Daoy (cell line): ENCODE measurements at regions not wholly inside any gene's neighbourhood (a gene's known extent, or its start where the extent isn't known, plus 50 kb on each side); places are given as distances from the start of the nearest gene placed in this dataset.

Experiments
- DNase-seq: peaks from one replicate; pipeline ENCODE4 v3.0.0-alpha.2; 2015; ENCODE audit warnings: low read depth

GRCh38 chr4:4746444-4746843 lies 113.0 kb upstream of the MSX1 start:
- DNase-seq = no peak

- no peak for DNase-seq
These were observed 119.4 kb upstream of the MSX1 start for GRCh38 chr4:4740071-4740470.

DNA sequence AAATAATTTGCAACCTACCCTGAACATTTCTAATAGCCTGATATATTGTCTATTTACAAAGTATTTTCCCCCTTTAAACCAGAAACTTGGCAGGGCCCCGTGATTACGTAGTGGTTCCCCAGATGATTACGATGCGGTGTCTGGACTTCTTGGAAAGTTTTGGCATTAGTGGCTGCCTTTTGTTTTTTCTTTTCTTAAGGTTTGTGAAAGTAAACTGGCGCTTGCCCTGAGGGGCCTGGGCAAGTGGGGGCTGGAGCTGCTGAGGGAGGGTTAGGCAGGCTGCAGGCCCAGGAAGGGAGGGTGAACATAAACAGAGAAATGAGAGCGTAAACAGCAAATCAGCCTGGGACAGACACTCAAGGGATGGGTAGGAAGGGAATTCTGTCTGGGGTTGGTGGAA lies 123.6 kb upstream of the MSX1 start:
- no peak for DNase-seq

GRCh38 chr4:4735136-4735750 lies 124.2 kb upstream of the MSX1 start:
- no peak for DNase-seq

DNA sequence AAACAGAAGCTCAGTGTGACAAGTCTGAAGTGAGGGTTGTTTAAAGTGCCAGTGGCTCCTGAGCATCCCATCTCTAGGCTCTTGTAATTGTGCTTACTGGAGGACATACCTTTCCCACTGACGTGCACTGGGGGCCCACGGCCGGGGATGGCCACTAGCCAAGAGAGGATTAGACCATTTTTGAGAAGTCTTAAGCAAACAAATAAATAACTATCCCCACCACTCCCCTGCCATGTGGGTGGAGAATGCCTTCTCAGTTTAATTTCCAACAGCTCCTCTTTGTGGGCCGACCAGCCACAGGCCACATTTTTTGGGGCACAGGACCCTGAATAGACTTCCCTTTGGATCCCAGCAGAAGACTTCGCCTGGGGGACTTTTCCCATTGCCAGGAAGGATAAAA lies 125.0 kb upstream of the MSX1 start:
- no peak for DNase-seq

GRCh38 chr4:4733663-4734062 lies 125.8 kb upstream of the MSX1 start:
- no peak for DNase-seq

- DNase-seq = no peak
These were observed 129.2 kb upstream of the MSX1 start for GRCh38 chr4:4730249-4730648.

- no peak for DNase-seq
These were observed 130.3 kb upstream of the MSX1 start for GRCh38 chr4:4729206-4729605.

DNA sequence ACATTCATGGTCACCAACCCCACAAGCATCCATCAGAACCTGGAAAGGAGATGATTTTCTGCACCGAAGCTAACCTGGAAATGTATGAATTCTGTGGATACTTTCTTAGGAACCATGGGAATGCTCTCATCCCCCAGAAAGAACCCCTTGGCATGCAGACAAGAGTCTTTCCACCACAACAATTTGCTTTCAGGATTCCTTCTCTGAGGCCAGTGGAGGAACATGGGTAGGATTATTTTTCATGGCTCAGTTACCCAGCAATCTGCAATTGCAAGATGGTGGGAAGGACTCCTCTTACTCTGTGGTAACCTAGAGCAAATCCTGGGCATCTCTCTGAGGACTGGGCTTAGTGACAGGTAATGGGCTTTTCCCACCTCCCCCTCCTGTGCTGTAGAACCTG lies 131.9 kb upstream of the MSX1 start:
- DNase-seq = no peak

GRCh38 chr4:4726051-4726450 lies 133.4 kb upstream of the MSX1 start:
- DNase-seq = no peak

- DNase-seq = no peak
These were observed 135.1 kb upstream of the MSX1 start for GRCh38 chr4:4724321-4724720.

GRCh38 chr4:4721636-4722035 lies 137.8 kb upstream of the MSX1 start:
- no peak for DNase-seq

- no peak for DNase-seq
These were observed 138.8 kb upstream of the MSX1 start for GRCh38 chr4:4720646-4721045.

DNA sequence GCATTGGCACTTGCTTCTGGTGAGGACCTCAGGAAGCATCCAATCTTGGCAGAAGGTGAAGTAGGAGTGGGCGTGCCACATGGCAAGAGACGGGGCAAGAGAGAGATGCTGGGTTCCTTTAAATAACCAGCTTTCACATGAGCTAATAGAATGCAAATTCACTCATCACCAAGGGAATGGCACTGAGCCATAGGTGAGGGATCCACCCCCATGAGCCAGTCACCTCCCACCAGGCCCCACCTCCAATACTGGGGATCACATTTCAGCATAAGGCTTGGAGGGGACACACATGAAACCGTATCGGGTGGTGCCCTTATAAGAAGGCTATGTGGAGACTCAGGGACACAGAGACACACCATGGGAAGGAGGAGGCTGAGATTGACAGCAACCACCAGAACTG lies 140.0 kb upstream of the MSX1 start:
- DNase-seq = no peak

GRCh38 chr4:4717692-4718091 lies 141.8 kb upstream of the MSX1 start:
- no peak for DNase-seq

GRCh38 chr4:4714331-4714730 lies 145.1 kb upstream of the MSX1 start:
- DNase-seq = no peak

GRCh38 chr4:4712800-4713528 lies 146.5 kb upstream of the MSX1 start:
- no peak for DNase-seq

DNA sequence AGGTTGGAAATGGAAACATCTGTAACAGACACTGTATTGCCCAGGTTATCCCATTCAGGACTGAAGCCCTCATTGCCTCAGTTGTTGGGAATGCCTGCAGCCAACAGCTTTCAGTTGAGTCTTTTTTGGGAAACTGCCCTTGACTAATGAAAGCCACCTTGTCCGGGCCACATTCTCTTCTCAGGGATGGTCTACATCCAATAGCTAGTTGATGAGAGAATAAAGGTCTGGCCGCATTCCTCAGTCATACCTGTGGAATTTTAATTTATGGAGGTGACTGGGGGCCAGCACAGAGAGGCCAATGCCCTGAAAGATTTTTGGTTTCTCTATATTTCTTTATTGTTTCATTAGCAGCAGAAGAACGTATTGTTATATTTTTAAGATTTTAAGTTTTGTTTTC lies 147.6 kb upstream of the MSX1 start:
- no peak for DNase-seq

DNA sequence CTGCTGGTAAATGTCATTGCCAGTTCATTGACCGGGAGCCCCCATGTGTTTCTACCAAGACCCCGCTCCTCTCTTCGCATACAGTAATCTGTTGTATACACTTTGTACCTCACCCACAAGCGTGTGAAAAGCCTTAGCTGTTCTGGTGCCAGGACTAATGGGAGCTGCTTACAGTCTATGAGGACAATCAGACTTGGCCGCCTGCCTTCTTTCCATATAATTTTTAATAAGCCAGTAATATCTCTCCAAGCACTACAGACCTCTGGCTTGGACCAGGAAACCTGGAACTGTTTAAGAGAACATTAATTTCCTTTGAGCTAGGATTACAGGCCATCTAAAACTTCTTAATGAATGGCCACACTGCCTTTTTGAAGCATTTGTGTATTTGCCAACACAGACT lies 149.7 kb upstream of the MSX1 start:
- DNase-seq = no peak

GRCh38 chr4:4704267-4704666 lies 155.2 kb upstream of the MSX1 start:
- DNase-seq = no peak

DNA sequence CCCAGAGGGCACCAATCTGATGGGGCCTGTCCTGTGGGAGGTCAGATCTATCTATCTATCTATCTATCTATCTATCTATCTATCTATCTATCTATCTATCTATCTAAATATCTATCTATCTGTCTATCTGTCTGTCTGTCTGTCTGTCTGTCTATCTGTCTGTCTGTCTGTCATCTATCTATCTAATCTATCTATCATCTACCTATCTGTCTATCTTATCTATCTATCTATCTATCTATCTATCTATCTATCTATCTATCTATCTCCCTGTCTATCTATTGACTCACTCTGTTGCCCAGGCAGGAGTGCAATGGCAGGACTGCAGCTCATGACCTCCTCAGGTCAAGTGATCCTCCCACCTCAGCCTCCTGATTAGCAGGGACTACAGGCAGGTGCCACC lies 155.7 kb upstream of the STX18 start:
- DNase-seq = no peak

DNA sequence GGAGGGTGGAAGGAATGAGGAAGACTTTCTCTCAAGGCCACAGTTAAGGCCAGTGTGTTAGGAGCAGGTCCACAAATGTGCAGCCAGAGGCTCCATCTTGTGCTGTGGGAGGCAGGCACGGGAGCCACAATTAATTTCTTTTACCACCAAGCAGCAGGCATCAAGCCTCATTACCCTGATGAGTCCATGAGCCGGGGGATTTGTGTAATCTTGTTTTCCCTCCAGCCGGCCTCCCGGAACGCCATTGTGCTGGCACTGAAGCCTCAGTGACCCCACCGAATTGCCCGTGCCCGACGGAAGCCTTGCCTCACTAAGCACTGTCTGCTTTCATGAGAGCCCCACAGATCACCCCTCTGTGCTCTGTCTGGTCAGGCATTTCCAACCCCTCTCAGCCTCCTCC lies 154.7 kb upstream of the STX18 start:
- DNase-seq = no peak

DNA sequence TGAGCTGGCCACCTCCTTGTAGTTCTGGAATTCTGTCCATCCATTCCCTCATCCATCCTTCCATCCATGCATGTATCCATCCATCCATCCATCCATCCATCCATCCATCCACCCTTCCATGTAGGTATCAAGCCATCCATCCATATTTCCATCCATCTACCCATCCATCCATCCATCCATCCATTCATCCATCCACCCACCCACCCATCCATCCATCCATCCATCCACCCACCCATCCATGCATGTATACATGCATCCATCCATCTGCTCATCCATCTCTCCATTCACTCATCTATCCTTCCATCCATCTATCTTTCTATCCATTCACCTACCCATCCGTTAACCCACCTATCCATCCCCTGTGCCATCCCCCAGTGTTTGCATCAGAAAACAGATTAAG lies 153.6 kb upstream of the STX18 start:
- no peak for DNase-seq

GRCh38 chr4:4694827-4695226 lies 153.0 kb upstream of the STX18 start:
- no peak for DNase-seq
